H54 (cell line): ENCODE measurements at regions not wholly inside any gene's neighbourhood (a gene's known extent, or its start where the extent isn't known, plus 50 kb on each side); places are given as distances from the start of the nearest gene placed in this dataset.

ENCODE experiments used
- DNase-seq: peaks from one replicate; pipeline ENCODE4 v3.0.0; 2011; ENCODE audit warnings: low spot score, mixed read lengths; ENCODE audit not compliant: insufficient read length
- FAIRE-seq: peaks from 3 replicates; lab custom pipeline; 2011; peaks lifted over from hg19 to GRCh38; lab: Jason Lieb, UNC
- POLR2A ChIP-seq: IDR thresholded peaks from 2 replicates; pipeline ENCODE4 v1.6.1; 2011; ENCODE audit warnings: low read depth, mild to moderate bottlenecking, low read length

- TF ChIP-seq POLR2A: no peak
- DNase-seq (no peak), FAIRE-seq (no peak)
Measured at GRCh38 chr5:8213701-8214240, 344.8 kb downstream of the MTRR start.

- FAIRE-seq (no peak), DNase-seq (no peak)
- TF ChIP-seq POLR2A: no peak
Measured at GRCh38 chr5:8216921-8217320, 348.0 kb downstream of the MTRR start.

- DNase-seq (no peak), FAIRE-seq (no peak)
- TF ChIP-seq POLR2A: no peak
Measured at GRCh38 chr5:8226148-8226547, 357.2 kb downstream of the MTRR start.

- TF ChIP-seq POLR2A: no peak
- FAIRE-seq (no peak), DNase-seq (no peak)
Measured at GRCh38 chr5:8227112-8227511, 358.2 kb downstream of the MTRR start.

GRCh38 chr5:8229551-8229950 lies 360.6 kb downstream of the MTRR start:
- TF ChIP-seq POLR2A: no peak
- no peak for DNase-seq
- no peak for FAIRE-seq

- no peak for DNase-seq
- no peak for TF ChIP-seq POLR2A
Measured at GRCh38 chr5:8230868-8231267, 361.9 kb downstream of the MTRR start.

GRCh38 chr5:8233479-8233878 lies 364.5 kb downstream of the MTRR start:
- no peak for DNase-seq
- no peak for FAIRE-seq
- no peak for TF ChIP-seq POLR2A

More at GRCh38 chr5:8230868-8231267, 361.9 kb downstream of the MTRR start:
- FAIRE-seq: no peak

- no peak for DNase-seq
- no peak for TF ChIP-seq POLR2A
- FAIRE-seq: no peak
Measured at GRCh38 chr5:8234179-8234770, 365.3 kb downstream of the MTRR start.

GRCh38 chr5:8238080-8238479 lies 369.1 kb downstream of the MTRR start:
- DNase-seq: no peak
- no peak for TF ChIP-seq POLR2A
- no peak for FAIRE-seq

- TF ChIP-seq POLR2A: no peak
- DNase-seq (no peak), FAIRE-seq (no peak)
Measured at GRCh38 chr5:8239198-8239597, 370.2 kb downstream of the MTRR start.

GRCh38 chr5:8239646-8240045 lies 370.7 kb downstream of the MTRR start:
- DNase-seq (no peak), FAIRE-seq (no peak)
- TF ChIP-seq POLR2A: no peak

GRCh38 chr5:8241076-8241475 lies 372.1 kb downstream of the MTRR start:
- FAIRE-seq: no peak
- no peak for TF ChIP-seq POLR2A
- DNase-seq: no peak

- FAIRE-seq (no peak), DNase-seq (no peak)
- TF ChIP-seq POLR2A: no peak
Measured at GRCh38 chr5:8241558-8241957, 372.6 kb downstream of the MTRR start.

- FAIRE-seq (no peak), DNase-seq (no peak)
- no peak for TF ChIP-seq POLR2A
Measured at GRCh38 chr5:8247049-8247899, 378.3 kb downstream of the MTRR start.
